GM19455 (cell line): ENCODE measurements at regions not wholly inside any gene's neighbourhood (a gene's known extent, or its start where the extent isn't known, plus 50 kb on each side); places are given as distances from the start of the nearest gene placed in this dataset.

Experiments
- ATAC-seq: cut with Tn5 transposase; IDR thresholded peaks from one replicate; pipeline ENCODE4 v1.9.1; 2021; ENCODE audit not compliant: unreplicated experiment

- ATAC-seq: no peak
Measured at GRCh38 chr1:87806379-87807094, 477.9 kb downstream of the LMO4 start.

- ATAC-seq: no peak
Measured at GRCh38 chr1:87810166-87810565, 481.5 kb downstream of the LMO4 start.

- peak; percentile 79 for ATAC-seq
Measured at GRCh38 chr1:87812871-87813577, 484.3 kb downstream of the LMO4 start.

GRCh38 chr1:87814573-87814972 is 485.9 kb downstream of the LMO4 start:
- ATAC-seq: no peak

GRCh38 chr1:87816646-87817045 is 488.0 kb downstream of the LMO4 start:
- no peak for ATAC-seq

- no peak for ATAC-seq
Measured at GRCh38 chr1:87820668-87821334, 492.1 kb downstream of the LMO4 start.

GRCh38 chr1:87821335-87821697 is 492.6 kb downstream of the LMO4 start:
- ATAC-seq: no peak

- peak; percentile 91 for ATAC-seq
Measured at GRCh38 chr1:87826681-87827251, 498.1 kb downstream of the LMO4 start.

- no peak for ATAC-seq
Measured at GRCh38 chr1:87829360-87829759, 500.7 kb downstream of the LMO4 start.

GRCh38 chr1:87830432-87830978 is 501.8 kb downstream of the LMO4 start:
- ATAC-seq: no peak

- ATAC-seq: no peak
Measured at GRCh38 chr1:87833166-87833565, 504.5 kb downstream of the LMO4 start.

- ATAC-seq: no peak
Measured at GRCh38 chr1:87834151-87834550, 505.5 kb downstream of the LMO4 start.

- no peak for ATAC-seq
Measured at GRCh38 chr1:87834941-87835340, 506.3 kb downstream of the LMO4 start.

- no peak for ATAC-seq
Measured at GRCh38 chr1:87840767-87841166, 512.1 kb downstream of the LMO4 start.

- ATAC-seq: no peak
Measured at GRCh38 chr1:87841332-87841731, 512.7 kb downstream of the LMO4 start.

GRCh38 chr1:87842156-87842555 is 513.5 kb downstream of the LMO4 start:
- ATAC-seq: no peak

- no peak for ATAC-seq
Measured at GRCh38 chr1:87844251-87844650, 515.6 kb downstream of the LMO4 start.

- no peak for ATAC-seq
Measured at GRCh38 chr1:87851490-87851889, 522.8 kb downstream of the LMO4 start.

- no peak for ATAC-seq
Measured at GRCh38 chr1:87852410-87853161, 523.9 kb downstream of the LMO4 start.

GRCh38 chr1:87853576-87854351 is 525.1 kb downstream of the LMO4 start:
- ATAC-seq: no peak
